H1 (cell line): ENCODE measurements at regions not wholly inside any gene's neighbourhood (a gene's known extent, or its start where the extent isn't known, plus 50 kb on each side); places are given as distances from the start of the nearest gene placed in this dataset.

Source experiments
- CTCF ChIA-PET: fragments of 300-600 bp; sonication (Branson Sonifier 250); formaldehyde crosslinking; loops from one replicate; lab custom pipeline; 2021; ENCODE audit not compliant: partially characterized antibody; lab: Charles Lee
- POLR2A ChIA-PET: fragments of 300-600 bp; sonication (Branson Sonifier 250); formaldehyde crosslinking; loops from one replicate; lab custom pipeline; 2021; ENCODE audit warnings: inconsistent platforms; ENCODE audit not compliant: partially characterized antibody; lab: Charles Lee
- DNase-seq, 2 experiments: peaks; one replicate each; pipeline versions ENCODE4 v3.0.0 to v3.0.0-alpha.2; 2010 to 2022; ENCODE audit warnings: low spot score in 2 of 2, low read depth in 1 of 2, mixed read lengths in 1 of 2
- FAIRE-seq: peaks from 2 replicates; lab custom pipeline; 2011; peaks lifted over from hg19 to GRCh38; lab: Jason Lieb, UNC
- H2AFZ ChIP-seq: 2 replicates; pipeline ENCODE4 v1.8.1; 2012; ENCODE audit warnings: low read length, inconsistent platforms
- H2AK5ac ChIP-seq: 2 replicates; pipeline ENCODE4 v1.6.1; 2013; ENCODE audit warnings: low read depth, low read length
- H2BK120ac ChIP-seq: replicated peaks from 2 replicates; pipeline ENCODE3; 2013; ENCODE audit warnings: low read depth, low read length, inconsistent platforms
- H2BK12ac ChIP-seq: 2 replicates; pipeline ENCODE4 v1.6.1; 2013; ENCODE audit warnings: low read depth, low read length
- H2BK15ac ChIP-seq: 2 replicates; pipeline ENCODE4 v1.6.1; 2013; ENCODE audit warnings: low read length
- H2BK20ac ChIP-seq: 2 replicates; pipeline ENCODE4 v1.6.1; 2013; ENCODE audit warnings: low read length
- H2BK5ac ChIP-seq: 2 replicates; pipeline ENCODE4 v1.6.1; 2013; ENCODE audit warnings: low read depth, low read length
- H3K14ac ChIP-seq: 2 replicates; pipeline ENCODE4 v1.6.1; 2013; ENCODE audit warnings: inconsistent platforms; ENCODE audit not compliant: insufficient read length
- H3K18ac ChIP-seq: 2 replicates; pipeline ENCODE4 v1.6.1; 2013; ENCODE audit warnings: low read length; ENCODE audit errors: extremely low read depth
- H3K23ac ChIP-seq: 2 replicates; pipeline ENCODE4 v1.6.1; 2013; ENCODE audit warnings: inconsistent platforms; ENCODE audit not compliant: insufficient read length
- H3K23me2 ChIP-seq: 2 replicates; pipeline ENCODE4 v1.6.1; 2013; ENCODE audit warnings: low read depth, low read length
- H3K27ac ChIP-seq: 2 replicates; pipeline ENCODE4 v1.6.1; 2011; ENCODE audit warnings: low read depth, low read length, inconsistent platforms
- H3K27me3 ChIP-seq, 4 experiments: replicated peaks in 1 of 4; 1 replicate in 1 of 4; 2 replicates in 3 of 4; pipeline versions ENCODE4 v1.6.1 to v1.8.1; 2011 to 2013; ENCODE audit warnings: low read length in 3 of 4, mild to moderate bottlenecking in 3 of 4, inconsistent platforms in 2 of 4, mixed read lengths in 2 of 4, moderate library complexity in 1 of 4; ENCODE audit not compliant: control insufficient read depth in 3 of 4, insufficient read depth in 3 of 4; ENCODE audit errors: extremely low read depth in 1 of 4
- H3K36me3 ChIP-seq, 4 experiments: 2 replicates each; pipeline versions ENCODE4 v1.6.1 to v1.8.1; 2011 to 2013; ENCODE audit warnings: mild to moderate bottlenecking in 4 of 4, low read length in 3 of 4, moderate library complexity in 2 of 4, control low read depth in 1 of 4, inconsistent platforms in 1 of 4; ENCODE audit not compliant: insufficient read depth in 4 of 4, control insufficient read depth in 2 of 4
- H3K4ac ChIP-seq: replicated peaks from 2 replicates; pipeline ENCODE3; 2013; ENCODE audit warnings: low read length, low read depth, mixed read lengths, inconsistent platforms; ENCODE audit not compliant: insufficient read length
- H3K4me1 ChIP-seq, 4 experiments: replicated peaks in 1 of 4; 1 replicate in 1 of 4; 2 replicates in 3 of 4; pipeline versions ENCODE4 v1.6.1 to v1.8.1; 2011 to 2013; ENCODE audit warnings: low read length in 3 of 4, inconsistent platforms in 2 of 4, mixed read lengths in 1 of 4; ENCODE audit not compliant: insufficient read depth in 4 of 4, control insufficient read depth in 3 of 4
- H3K4me2 ChIP-seq, 2 experiments: 2 replicates each; pipeline versions ENCODE4 v1.6.1 to v1.8.1; 2011 to 2013; ENCODE audit warnings: low read depth in 2 of 2, low read length in 2 of 2, control low read depth in 1 of 2, inconsistent platforms in 1 of 2, mild to moderate bottlenecking in 1 of 2; ENCODE audit not compliant: insufficient read depth in 1 of 2
- H3K4me3 ChIP-seq, 4 experiments: fragments of 200-600, 300-600 bp in 1 of 4; sonication (generic), shearing (Covaris generic), sonication (Bioruptor Twin) in 1 of 4; 2 replicates each; pipeline versions ENCODE4 v1.5.1 to v1.8.1; 2011 to 2016; ENCODE audit warnings: low read length in 4 of 4, low read depth in 3 of 4, control low read depth in 2 of 4, inconsistent platforms in 2 of 4, mild to moderate bottlenecking in 2 of 4, mixed read lengths in 1 of 4, moderate library complexity in 1 of 4; ENCODE audit not compliant: insufficient read depth in 2 of 4; ENCODE audit errors: extremely low read depth in 1 of 4
- H3K56ac ChIP-seq: replicated peaks from 2 replicates; pipeline ENCODE3; 2013; ENCODE audit warnings: low read depth, mild to moderate bottlenecking, mixed read lengths, low read length, inconsistent platforms; ENCODE audit not compliant: insufficient read length
- H3K79me1 ChIP-seq: 2 replicates; pipeline ENCODE4 v1.6.1; 2013; ENCODE audit warnings: low read depth, low read length, control low read depth
- H3K79me2 ChIP-seq, 2 experiments: 2 replicates each; pipeline versions ENCODE4 v1.6.1 to v1.8.1; 2012 to 2013; ENCODE audit warnings: low read length in 2 of 2, mild to moderate bottlenecking in 2 of 2, inconsistent platforms in 1 of 2; ENCODE audit not compliant: insufficient read depth in 2 of 2, control insufficient read depth in 1 of 2
- H3K9ac ChIP-seq, 4 experiments: replicated peaks in 1 of 4; 1 replicate in 1 of 4; 2 replicates in 3 of 4; pipeline versions ENCODE4 v1.6.1 to v1.8.1; 2011 to 2013; ENCODE audit warnings: low read depth in 3 of 4, low read length in 3 of 4, control low read depth in 2 of 4, mild to moderate bottlenecking in 2 of 4, moderate library complexity in 2 of 4, inconsistent platforms in 1 of 4; ENCODE audit errors: extremely low read depth in 1 of 4
- H3K9me3 ChIP-seq, 2 experiments: 2 replicates each; pipeline versions ENCODE4 v1.6.1 to v1.8.1; 2012 to 2013; ENCODE audit warnings: mild to moderate bottlenecking in 2 of 2, moderate library complexity in 2 of 2, control low read depth in 1 of 2, inconsistent platforms in 1 of 2, low read depth in 1 of 2, low read length in 1 of 2, mixed read lengths in 1 of 2; ENCODE audit not compliant: insufficient read depth in 2 of 2
- H4K20me1 ChIP-seq, 2 experiments: replicated peaks in 1 of 2; 2 replicates each; pipeline versions ENCODE3 to v1.8.1; 2011 to 2013; ENCODE audit warnings: inconsistent platforms in 2 of 2, low read length in 2 of 2, mild to moderate bottlenecking in 1 of 2; ENCODE audit not compliant: insufficient read depth in 2 of 2, control insufficient read depth in 1 of 2
- H4K5ac ChIP-seq: 2 replicates; pipeline ENCODE4 v1.6.1; 2013; ENCODE audit warnings: low read length, low read depth, mixed read lengths, inconsistent platforms; ENCODE audit not compliant: insufficient read length
- H4K8ac ChIP-seq: 2 replicates; pipeline ENCODE4 v1.8.0; 2013; ENCODE audit warnings: mild to moderate bottlenecking, moderate library complexity, low read length, inconsistent platforms; ENCODE audit not compliant: insufficient read depth; ENCODE audit errors: extremely low read depth
- H4K91ac ChIP-seq: replicated peaks from 2 replicates; pipeline ENCODE3; 2013; ENCODE audit warnings: low read length, mixed read lengths, inconsistent platforms; ENCODE audit not compliant: insufficient read length
- ASH2L ChIP-seq: fragments of 200-600, 300-600 bp; sonication (generic); IDR thresholded peaks from one replicate; pipeline ENCODE4 v1.7.1; 2017; ENCODE audit warnings: low read length
- ATF2 ChIP-seq: IDR thresholded peaks from 2 replicates; pipeline ENCODE4 v1.6.1; 2012; ENCODE audit warnings: low read length, inconsistent platforms
- CHD2 ChIP-seq: IDR thresholded peaks from 2 replicates; pipeline ENCODE4 v1.6.1; 2012; ENCODE audit warnings: low read length, improper control_type of control experiment
- EP300 ChIP-seq, 2 experiments: IDR thresholded peaks; 1 replicate in 1 of 2; 2 replicates in 1 of 2; pipeline ENCODE4 v1.6.1; 2011 to 2012; ENCODE audit warnings: low read depth in 2 of 2, low read length in 2 of 2, mild to moderate bottlenecking in 2 of 2, borderline replicate concordance in 1 of 2, inconsistent platforms in 1 of 2, moderate library complexity in 1 of 2
- KDM5A ChIP-seq: fragments of 200-600 bp; IDR thresholded peaks from 2 replicates; pipeline ENCODE4 v1.7.1; 2012; ENCODE audit warnings: mild to moderate bottlenecking, low read length, inconsistent platforms, mixed read lengths
- MAFK ChIP-seq: IDR thresholded peaks from 2 replicates; pipeline ENCODE4 v1.6.1; 2012; ENCODE audit warnings: low read depth, mild to moderate bottlenecking, improper control_type of control experiment, low read length
- NRF1 ChIP-seq: IDR thresholded peaks from 2 replicates; pipeline ENCODE4 v1.6.1; 2011; ENCODE audit warnings: mild to moderate bottlenecking, low read depth, low read length, improper control_type of control experiment
- POU5F1 ChIP-seq: IDR thresholded peaks from 2 replicates; pipeline ENCODE4 v1.6.1; 2011; ENCODE audit warnings: low read depth, mild to moderate bottlenecking, low read length, moderate library complexity
- SIX5 ChIP-seq: IDR thresholded peaks from 2 replicates; pipeline ENCODE4 v1.6.1; 2011; ENCODE audit warnings: mild to moderate bottlenecking, low read depth, low read length
- TAF1 ChIP-seq: IDR thresholded peaks from 2 replicates; pipeline ENCODE4 v1.6.1; 2011; ENCODE audit warnings: mild to moderate bottlenecking, low read depth, low read length
- TBP ChIP-seq: IDR thresholded peaks from 2 replicates; pipeline ENCODE4 v1.6.1; 2011; ENCODE audit warnings: low read depth, low read length, improper control_type of control experiment
- WGBS, 2 experiments: shearing (Covaris generic) in 1 of 2; methylation state at CpG; one replicate each; pipeline versions ENCODE4 v1.1.6 to v1.1.7; 2013 to 2015; ENCODE audit warnings: low lambda C conversion rate in 2 of 2, mixed read lengths in 2 of 2, inconsistent platforms in 1 of 2, low coverage in 1 of 2, missing lambda C conversion rate in 1 of 2; ENCODE audit not compliant: insufficient replicate concordance in 2 of 2, insufficient coverage in 1 of 2, insufficient read length in 1 of 2; ENCODE audit errors: extremely low coverage in 1 of 2, missing lambda C conversion rate in 1 of 2; 5-methylcytosine and 5-hydroxymethylcytosine counted together
- TF ChIP-seq, protein P1 (sequence below): IDR thresholded peaks from 2 replicates; pipeline ENCODE4 v1.6.1; 2012; ENCODE audit warnings: inconsistent platforms
- TF ChIP-seq, protein P2 (sequence below): IDR thresholded peaks from 2 replicates; pipeline ENCODE4 v1.6.1; 2011; ENCODE audit warnings: low read length, improper control_type of control experiment

GRCh38 chrX:20319054-20319453, 52.3 kb upstream of the RPS6KA3 start:
- Histone ChIP-seq H3K36me3 (no peaks in the 10 kb centered on the region), H2BK120ac (no peak overlapping the region), H3K4me3 (no peak overlapping the region), H3K27me3 (no peaks in the 10 kb centered on the region), H4K5ac (no peak overlapping the region), H3K23ac (no peak overlapping the region), H3K4me2 (no peak overlapping the region), H3K79me1 (no peaks in the 10 kb centered on the region), H2BK12ac (no peak overlapping the region), H4K8ac (no peak overlapping the region), H2BK5ac (no peak overlapping the region), H2BK20ac (no peak overlapping the region), H3K23me2 (no peaks in the 10 kb centered on the region), H2AFZ (no peak overlapping the region), H3K27ac (no peak overlapping the region), H3K9ac (no peak overlapping the region), H3K4ac (no peak overlapping the region), H4K91ac (no peak overlapping the region), H3K79me2 (no peaks in the 10 kb centered on the region), H4K20me1 (no peaks in the 10 kb centered on the region), H2BK15ac (no peak overlapping the region), H3K4me1 (no peaks in the 10 kb centered on the region), H3K56ac (no peak overlapping the region), H3K9me3 (no peaks in the 10 kb centered on the region), H3K18ac (no peak overlapping the region), H3K14ac (no peak overlapping the region), H2AK5ac (no peak overlapping the region)
- FAIRE-seq (no peak), DNase-seq (no peak)
- WGBS, 2 experiments, result 95% methylated on average over 3 of the region's 4 CpGs; no CpG with 5 or more reads in 1 of the 2 experiments
- TF ChIP-seq EP300 (IDR thresholded peaks at IDR 0.05; ENCODE audit: borderline replicate concordance in 1 of 2, low read depth in 2 of 2, low read length in 2 of 2) (no peak), SIX5 (no peak), ASH2L (no peak), NRF1 (no peak), ATF2 (no peak), MAFK (no peak), CHD2 (no peak), TAF1 (no peak), TBP (no peak), KDM5A (no peak), POU5F1 (no peak)
- TF ChIP-seq, protein P1, sequence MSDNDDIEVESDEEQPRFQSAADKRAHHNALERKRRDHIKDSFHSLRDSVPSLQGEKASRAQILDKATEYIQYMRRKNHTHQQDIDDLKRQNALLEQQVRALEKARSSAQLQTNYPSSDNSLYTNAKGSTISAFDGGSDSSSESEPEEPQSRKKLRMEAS, result no peak
- TF ChIP-seq, protein P2, sequence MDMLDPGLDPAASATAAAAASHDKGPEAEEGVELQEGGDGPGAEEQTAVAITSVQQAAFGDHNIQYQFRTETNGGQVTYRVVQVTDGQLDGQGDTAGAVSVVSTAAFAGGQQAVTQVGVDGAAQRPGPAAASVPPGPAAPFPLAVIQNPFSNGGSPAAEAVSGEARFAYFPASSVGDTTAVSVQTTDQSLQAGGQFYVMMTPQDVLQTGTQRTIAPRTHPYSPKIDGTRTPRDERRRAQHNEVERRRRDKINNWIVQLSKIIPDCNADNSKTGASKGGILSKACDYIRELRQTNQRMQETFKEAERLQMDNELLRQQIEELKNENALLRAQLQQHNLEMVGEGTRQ, result no peak
- ChIA-PET POLR2A (no interaction called here), CTCF (interaction anchor here (1.2 kb wide), 1 partner anchor 100 kb away, joined by 3 read pairs; no protein-coding TSS in a partner anchor)
